ENCODE measurements at regions not wholly inside any gene's neighbourhood (a gene's known extent, or its start where the extent isn't known, plus 50 kb on each side); places are given as distances from the start of the nearest gene placed in this dataset.

DNA sequence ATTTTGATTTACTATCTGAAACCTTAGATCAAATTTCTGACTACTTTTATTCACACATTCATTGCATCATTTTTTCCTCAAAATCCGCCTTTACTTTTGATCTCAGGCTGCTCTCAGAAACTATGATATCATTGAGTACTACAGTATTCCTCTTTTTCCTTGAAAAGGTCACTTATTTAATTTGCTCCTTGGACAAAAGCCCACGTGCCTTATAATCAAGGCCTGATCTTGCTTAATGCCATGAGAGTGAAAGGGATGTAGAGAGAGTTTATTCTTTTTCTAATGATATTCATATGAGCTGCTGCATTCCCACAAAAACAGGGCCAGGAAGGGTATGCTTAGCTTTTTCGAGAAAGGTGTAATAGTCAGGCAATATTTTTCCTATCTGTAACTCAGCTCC, 327.0 kb downstream of the ETS1 start:
- DNase-seq (ENCODE audit: low spot score) = no peak

DNA sequence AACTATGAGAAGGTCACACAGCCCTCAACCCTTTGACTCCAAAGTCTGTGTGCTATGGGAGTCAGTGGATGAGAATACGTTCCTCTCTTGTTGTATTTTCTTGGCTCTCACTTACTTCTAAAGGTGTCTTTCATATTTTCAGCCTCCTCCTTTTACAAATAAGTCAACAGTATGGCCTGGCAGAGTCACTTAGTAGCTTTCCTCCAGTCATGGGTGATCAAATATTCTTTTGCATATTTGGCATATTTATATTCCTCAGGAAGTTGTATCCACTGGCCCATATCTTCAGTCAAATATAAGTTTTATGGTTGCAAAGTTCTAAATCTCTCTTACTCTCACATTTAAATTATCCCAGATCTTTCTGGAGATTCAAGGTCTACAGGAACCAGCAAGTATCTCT, 327.5 kb downstream of the ETS1 start:
- no peak for DNase-seq (ENCODE audit: low spot score)

DNA sequence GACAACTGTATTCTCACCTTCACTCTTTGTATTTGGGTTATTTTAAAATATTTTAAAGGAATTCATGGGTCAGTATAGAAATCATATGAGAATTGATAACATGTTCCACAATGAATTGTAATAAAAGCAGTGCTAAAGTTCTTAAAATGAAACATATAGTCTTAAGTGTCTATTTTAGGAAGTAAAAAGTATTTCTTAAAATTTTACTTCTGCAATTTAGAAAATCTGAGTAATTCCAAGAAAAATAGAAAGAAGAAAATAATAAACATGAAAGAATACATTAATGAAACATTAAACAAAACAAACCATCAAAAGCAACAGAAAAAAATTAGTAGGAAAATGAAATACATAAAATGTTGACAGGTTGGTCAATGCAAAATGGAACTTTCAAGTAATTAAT, 332.4 kb downstream of the ETS1 start:
- DNase-seq (ENCODE audit: low spot score) = no peak

DNA sequence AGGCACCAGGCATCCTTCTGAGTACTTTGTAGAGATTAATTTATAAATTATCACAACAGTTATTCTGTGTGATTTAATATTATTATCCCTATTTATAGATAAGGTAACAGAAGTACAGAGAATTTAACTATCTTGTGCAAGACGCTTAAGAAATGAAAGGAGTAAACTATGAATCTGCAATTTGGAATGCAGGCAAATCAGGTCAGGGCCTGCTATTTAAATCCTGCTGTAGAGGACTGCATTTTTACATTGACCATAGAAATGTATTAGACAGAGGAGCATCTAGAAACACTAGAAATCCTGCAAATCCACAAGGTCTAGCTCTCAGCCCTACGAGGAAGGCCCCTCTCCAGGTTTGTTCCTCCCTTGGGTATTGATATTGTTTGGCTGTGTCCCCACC, 336.2 kb downstream of the ETS1 start:
- DNase-seq (ENCODE audit: low spot score) = no peak

DNA sequence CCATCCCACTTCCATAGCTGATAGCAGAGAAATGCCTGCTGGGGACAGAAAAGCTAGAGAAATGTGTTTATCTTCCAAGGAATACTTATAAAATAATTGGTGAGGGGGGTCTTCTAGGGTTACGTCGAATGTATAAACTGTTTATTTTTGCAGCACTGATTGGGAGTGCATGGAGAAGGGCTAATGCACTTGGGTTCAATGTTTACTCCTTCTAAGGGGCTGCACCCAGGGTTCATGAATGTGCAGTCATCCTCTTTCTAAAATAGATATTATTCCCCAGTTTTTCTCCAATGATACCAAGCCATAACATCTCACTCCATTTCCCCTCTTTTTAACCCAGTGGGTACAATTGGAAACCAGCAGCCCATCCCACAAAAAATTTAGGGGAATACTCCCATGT, 336.9 kb downstream of the ETS1 start:
- no peak for DNase-seq (ENCODE audit: low spot score)

DNA sequence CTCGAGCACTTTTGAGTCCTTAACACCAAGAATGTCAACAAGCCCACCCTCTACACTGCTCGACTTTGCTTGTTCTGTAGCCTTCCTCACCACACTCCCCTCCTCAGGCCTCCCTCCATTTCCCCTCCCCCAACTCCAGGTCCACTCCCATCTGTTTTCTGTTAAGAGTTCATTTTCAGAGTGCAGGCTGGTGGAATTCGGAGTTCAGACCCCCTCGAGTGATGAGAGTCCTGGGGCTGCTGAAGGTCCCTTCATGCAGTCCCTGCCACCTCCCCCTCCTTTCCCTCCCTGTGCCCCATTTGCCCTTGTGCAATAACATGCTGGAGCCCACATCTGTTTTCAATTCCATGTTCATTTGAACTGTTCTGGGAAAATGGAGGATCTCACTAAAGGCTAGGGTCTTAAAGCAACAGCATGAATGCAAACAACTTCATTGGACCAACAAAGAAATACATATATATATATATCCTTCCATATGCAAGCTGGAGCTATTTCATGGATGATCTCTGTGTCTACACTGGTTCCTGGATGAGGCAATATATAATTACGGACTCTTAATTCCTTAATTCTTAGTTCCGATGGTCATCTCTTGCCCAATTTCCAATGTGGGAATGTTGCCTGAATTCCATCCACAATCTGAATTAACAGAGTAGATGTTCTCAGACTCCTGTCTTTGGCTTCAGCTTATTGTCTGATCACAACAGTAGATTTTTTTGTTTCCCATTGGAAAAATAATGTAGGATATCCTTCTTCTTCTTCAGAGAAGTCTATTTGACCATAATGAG, 340.4 kb downstream of the ETS1 start:
- DNase-seq (ENCODE audit: low spot score) = no peak

DNA sequence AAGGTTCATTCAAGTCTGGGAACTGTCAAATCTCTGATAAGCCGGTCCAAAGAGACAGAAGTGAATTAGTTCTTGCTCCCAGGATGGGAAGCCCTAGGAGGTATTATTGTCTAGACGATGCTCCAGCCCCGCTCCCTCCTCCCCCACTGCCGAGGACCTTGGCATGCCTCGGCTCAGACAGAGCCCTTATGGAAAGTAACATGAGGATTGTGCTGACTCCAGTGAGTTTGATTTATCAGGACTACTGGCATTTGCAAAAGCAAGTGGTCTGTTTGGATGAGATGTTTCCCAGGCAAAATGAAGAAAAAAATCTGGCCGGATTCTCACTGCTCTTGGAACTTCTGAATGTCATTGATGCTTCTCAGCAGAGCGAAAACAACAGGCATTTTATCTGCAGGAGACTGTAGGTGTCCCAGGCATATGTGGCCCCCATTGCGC, 341.0 kb downstream of the ETS1 start:
- no peak for DNase-seq (ENCODE audit: low spot score)

DNA sequence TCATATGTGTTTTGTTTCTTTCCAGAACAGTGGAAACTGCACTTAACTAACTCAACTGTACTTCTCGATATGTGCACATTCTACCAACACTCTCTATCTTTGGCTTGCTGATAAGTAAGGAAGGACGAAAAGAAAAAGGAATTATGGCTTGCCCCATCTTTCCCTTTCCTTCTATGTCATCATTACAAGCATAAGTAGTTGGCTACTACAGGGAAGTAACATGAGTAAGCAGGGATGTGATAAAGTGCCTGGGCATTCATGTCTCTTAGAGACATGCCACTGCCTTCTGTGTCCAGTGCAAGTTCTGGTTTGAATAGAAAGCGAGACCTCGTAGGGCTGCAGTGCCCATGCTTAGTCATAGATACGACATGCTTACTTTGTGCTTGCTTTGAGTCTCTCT, 342.5 kb downstream of the ETS1 start:
- no peak for DNase-seq (ENCODE audit: low spot score)

DNA sequence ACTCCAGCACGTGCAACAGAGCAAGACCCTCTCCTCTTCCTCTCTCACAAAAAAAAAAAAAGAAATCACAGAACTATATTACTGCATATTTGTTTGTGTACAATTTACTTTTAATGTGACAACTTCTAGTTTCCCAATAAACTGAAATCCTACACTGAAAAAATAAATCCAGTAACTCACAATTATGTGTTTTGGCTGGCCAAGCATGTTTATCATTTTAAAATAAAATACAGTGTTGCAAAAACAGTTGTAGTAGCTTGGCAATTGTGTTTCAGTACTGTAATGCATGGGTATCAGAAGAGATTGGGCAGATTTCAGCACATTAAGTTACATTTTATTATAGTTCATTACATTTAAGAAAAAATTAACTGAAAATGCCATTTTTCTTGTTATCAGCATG, 344.9 kb downstream of the ETS1 start:
- DNase-seq (ENCODE audit: low spot score) = no peak

DNA sequence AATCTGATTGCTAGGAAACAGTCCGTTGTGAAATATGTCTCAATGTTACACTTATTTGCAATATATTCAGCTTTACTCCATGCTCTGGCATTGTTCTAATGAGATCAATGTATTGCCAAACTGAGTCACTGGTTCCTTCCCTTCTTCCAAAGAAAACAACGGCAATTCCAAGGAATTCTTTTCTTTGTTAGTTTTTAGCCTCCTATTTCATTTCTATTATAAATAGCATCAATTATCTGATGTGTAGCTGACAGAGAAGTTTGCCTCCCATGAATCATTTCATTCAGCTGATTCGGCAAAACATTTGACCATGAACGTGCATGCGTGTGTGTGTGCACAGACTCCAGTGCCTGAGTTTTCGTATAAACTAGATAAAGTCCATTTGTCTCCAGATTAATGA, 346.8 kb downstream of the ETS1 start:
- DNase-seq (ENCODE audit: low spot score) = no peak

DNA sequence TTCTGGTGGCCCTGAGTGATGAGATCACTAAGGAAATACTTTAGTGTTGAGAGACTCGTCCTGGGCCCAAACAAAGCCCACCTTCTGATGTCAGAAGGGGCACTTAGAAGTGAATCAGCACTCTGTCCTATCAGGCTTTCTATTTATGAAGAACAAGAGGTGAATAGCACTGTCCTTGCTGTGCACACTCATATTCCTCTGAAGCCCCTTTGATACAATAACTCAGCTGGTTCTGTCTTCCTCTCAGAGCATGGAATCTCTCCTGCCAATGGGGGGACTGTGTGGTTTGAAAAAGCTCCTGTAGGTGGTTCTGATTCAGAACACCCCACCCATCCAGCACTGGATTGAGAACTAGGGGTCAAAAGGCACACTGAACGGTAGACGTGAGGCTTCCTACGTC, 348.1 kb downstream of the ETS1 start:
- DNase-seq (ENCODE audit: low spot score) = no peak

DNA sequence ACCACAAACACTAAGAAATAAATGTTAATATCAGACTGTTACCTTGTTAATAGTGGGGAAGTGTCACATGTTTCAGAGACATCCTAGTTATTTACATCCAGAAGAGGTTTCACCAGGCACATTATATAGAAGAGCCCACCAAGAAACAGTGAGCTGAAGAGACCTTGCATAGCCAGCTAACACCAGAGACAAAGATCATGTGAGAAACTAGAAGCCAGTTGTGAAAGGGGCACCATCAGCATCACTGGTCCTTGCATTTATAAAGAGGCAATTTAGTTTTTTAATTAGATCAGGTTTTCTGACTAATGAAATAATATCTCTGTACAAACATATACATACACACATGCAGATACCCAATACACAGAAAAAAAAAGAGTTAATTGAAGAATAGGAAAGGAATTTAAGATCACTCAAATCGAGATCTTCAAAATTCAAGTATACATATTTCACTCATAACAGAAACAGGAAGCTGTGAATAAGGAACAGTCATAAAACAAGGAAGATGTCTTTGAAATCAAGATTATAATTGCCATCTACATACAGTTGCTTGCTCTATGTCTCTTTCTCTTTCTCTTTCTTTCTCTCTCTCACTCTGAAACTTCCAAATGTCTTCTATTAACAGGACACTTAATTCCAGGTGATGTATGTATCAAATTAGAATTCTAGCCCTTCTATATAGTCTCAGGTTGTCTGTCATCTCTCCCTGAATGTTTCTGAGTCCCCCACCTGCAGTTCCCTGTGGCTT, 348.7 kb downstream of the ETS1 start:
- DNase-seq (ENCODE audit: low spot score) = no peak

DNA sequence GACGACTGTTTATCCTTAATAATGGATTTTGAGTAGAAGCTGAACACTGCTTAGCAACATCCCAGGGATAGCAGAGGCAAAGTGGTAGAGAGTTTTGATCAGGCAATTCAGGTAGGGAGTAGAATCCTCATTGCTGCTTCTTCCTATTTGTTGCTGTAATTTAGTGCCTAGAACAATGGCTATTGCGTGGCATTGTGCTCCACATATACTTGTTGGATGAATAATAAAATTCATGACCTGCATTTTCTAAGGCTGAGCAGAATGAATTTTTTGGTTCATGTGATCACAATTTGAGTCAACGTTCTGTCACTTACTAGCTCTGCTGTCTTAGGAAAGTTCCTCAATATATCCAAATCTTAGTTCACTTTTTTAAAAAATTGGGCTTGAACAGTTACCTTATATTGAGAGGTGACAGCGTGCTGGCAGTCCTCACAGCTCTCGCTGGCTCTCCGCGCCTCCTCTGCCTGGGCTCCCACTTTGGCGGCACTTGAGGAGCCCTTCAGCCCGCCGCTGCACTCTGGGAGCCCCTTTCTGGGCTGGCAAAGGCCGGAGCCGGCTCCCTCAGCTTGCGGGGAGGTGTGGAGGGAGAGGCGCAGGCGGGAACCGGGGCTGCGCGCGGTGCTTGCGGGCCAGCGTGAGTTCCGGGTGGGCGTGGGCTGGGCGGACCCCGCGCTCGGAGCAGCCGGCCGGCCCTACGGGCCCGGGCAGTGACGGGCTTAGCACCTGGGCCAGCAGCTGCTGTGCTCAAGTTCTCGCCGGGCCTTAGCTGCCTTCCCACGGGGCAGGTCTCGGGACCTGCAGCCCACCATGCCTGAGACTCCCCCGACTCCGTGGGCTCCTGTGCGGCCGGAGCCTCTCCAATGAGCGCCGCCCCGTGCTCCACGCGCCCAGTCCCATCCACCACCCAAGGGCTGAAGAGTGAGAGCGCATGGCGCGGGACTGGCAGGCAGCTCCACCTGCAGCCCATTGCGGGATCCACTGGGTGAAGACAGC, 350.6 kb downstream of the ETS1 start:
- no peak for DNase-seq (ENCODE audit: low spot score)

DNA sequence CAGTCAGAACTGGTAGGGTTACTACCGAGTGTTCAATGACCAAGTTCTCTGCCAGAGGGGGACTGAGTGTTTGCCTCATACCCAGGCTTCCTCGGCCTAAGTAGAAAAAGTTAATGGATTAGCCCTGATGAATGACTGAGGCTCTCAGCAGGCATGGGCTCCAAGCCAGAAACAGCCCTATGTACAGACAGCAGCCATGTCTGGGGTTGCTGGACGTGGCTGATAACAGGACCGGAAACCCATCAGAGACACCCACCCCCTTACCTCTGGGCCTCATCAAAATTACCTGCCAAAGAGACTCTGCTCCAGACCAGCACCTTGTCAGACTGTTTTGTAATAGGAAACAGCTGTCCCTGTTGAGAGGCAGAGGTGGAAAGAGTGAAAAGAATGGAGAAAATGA, 351.4 kb downstream of the ETS1 start:
- no peak for DNase-seq (ENCODE audit: low spot score)

DNA sequence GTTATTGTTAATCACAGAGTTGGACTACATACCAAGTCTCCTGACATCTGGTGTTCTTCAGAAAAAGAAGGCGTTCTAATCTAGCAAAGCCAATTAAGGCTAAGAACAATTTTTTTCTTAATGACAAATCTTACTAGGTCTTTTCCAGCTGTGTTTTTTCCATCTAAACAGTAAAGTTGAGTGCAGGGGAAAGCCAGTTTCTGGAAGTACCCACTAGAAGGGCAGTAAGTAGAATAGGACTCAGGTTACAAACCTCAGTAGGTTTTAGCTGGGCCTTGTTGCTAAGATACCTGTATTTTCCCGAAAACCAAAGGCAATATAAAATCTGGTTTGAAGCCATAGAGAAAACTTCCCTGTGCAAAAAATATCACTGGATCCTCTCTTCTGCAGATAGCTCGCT, 351.9 kb downstream of the ETS1 start:
- DNase-seq (ENCODE audit: low spot score) = no peak

DNA sequence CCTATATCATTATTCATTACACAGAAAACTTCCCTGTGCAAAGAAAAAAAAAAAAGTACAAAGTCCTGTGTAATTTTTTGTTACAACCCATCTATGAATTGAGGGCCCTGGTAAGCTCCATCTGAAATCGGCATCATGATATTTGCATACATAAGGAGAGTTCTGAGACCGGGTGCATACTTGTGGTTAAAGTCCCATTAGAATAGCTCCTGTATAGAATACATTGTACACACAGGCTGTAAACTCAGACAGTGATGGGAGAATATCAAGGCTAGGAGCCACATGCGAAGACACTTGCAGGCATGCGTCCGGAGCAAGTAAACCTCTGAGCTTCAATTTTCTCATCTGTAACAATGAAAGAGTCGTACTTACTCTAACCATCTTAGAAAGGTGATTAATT, 353.2 kb downstream of the ETS1 start:
- no peak for DNase-seq (ENCODE audit: low spot score)

DNA sequence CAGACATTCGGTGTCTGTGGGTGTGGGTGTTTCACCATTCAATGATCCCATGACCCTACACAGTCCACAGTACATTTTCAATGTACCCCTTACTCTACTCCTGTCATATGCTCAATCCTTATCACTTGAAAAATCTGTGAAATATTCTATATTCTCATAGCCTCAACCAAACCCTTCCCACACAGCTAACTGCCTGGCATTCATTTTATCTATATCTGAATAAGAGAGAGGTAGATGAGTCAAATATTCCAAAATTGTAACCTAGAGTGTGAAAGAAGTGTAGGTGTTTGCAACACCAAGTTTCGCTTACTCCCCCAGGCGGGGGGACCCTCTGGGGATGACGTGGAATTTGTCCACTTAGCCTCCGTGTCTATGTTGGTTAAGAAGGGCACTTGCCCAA, 354.8 kb downstream of the ETS1 start:
- no peak for DNase-seq (ENCODE audit: low spot score)

DNA sequence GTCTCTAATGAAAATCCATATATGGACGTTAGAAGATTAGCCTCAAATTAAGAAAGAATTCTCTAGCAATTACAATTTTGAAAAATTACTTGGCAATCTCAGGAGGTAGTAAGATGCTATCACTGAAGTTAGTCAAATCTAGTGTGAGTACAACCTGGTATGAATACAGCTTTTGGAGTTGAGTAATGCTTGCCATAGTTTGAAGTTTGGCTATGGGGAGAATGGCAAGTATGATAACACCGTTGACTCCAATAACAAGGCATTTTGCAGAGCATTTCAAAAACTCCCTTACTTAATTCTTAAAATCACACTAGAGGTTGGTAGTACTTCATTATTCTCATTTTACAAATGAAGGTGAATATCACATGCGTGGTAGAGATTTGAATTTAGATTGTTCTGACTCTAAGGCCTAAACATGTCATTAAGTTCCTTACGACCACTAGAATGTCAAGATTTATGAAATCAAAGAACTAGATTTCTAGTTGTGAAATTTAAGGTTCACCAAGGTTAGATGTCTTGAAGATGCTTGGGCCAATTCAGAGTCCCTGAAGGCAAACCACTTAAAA, 355.4 kb downstream of the ETS1 start:
- DNase-seq (ENCODE audit: low spot score) = no peak

DNA sequence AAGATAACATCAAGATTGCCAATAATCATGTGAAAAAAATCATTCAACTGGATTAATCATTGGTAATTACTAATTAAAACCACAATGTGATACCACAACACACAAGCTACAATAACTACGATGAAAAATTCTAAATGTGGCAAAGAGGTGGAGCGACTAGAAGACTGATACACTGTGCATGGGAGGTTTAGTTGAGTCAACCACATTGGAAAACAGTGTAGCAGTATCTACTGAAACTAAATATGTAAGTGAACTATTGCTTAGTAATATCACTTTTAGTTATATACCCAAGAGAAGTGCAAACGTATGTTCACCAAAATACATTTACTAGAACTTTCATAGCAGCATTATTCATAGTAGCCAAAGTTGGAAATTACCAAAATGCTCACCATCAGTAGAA, 359.9 kb downstream of the ETS1 start:
- DNase-seq (ENCODE audit: low spot score) = no peak

DNA sequence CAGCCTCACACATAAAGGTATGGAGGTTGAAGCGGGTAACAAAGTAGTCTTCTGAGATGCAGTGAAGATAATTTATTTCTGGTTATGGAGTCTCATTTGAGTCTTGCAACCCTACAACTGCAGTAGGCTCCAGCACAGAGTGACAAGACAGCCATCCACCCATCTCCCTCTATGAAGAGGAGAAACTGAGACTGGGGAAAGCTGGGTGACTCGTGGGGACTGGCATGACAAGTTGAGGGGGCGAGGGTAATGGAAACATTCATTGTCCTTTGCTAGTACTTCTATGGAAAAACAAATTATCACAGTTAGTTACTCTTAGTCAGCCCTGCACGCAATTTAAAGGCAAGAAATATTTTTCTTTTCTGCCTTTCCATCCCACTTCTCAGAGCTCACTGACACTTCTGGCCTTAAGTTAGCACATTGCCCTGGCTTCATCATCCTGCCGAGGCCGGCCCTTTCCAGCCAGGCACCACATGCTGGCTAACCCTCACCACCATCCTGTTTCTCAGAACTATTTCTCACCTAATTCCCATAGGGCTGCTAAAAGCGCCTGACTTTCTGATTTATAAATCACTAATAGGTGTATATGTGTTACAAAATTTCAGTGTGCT, 361.1 kb downstream of the ETS1 start:
- DNase-seq (ENCODE audit: low spot score) = no peak

DNA sequence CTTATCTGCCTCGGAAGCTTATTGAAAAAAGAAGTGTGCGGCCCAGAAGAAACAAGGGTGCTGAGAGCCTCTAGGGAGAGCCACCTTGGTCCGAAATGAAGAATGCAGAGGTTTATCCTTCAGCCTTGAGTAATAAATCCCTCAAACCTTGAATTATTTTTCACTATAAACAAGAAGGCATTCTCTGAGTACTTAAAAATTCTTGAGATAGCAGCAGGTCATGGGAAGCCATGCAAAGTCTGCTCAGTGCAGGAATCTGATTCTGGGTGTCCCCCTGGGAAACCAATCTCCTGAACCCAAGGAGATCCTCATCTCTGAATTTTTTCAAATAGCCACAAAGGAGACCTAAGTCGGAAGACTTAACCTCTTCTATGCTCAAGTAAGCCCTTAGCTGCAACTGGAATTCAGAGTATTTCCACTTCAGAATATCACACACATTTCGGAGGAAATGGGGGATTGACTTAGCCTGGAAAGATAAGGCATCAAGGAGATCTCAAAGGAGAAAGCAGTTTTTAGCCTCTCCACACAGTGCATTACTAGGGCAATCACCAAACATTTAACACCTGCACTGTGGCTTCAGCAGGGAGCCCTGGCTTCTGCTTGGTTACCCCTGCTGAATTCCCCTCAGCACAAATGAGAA, 365.0 kb downstream of the ETS1 start:
- no peak for DNase-seq (ENCODE audit: low spot score)

Measured in cerebellar cortex (tissue), 1 donor.